ENCODE measurements at regions not wholly inside any gene's neighbourhood (a gene's known extent, or its start where the extent isn't known, plus 50 kb on each side); places are given as distances from the start of the nearest gene placed in this dataset.

DNA sequence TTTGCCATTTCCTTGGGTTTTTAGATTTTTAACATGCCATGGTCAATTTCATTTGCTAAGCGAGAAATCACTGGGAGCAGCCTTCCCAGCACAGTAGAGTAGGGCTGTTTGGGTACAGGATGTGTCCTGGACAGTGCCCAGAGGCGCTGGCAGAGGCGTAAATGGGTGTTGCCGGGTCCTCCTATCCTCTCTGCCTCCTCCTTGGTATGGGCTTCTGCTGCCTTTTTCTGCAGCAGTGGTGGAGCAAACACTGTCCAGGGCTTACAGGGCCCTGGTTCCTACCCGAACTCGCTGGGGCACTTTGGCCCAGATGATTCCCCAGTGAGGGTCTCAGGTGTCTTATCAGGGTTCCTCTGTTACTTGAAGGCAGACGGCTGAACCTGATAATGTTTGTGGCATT lies 298.3 kb downstream of the RPS24 start:
- no peaks in the 10 kb centered on the region for H3K4me1 Mint-ChIP-seq (ENCODE audit: insufficient read depth, unreplicated experiment)
- H3K4me3 Mint-ChIP-seq (ENCODE audit: unreplicated experiment): no peak overlapping the region
- peaks cover 44% of the 10 kb centered on the region for H3K27me3 Mint-ChIP-seq (ENCODE audit: insufficient read depth, unreplicated experiment)
- TF ChIP-seq, protein P1, sequence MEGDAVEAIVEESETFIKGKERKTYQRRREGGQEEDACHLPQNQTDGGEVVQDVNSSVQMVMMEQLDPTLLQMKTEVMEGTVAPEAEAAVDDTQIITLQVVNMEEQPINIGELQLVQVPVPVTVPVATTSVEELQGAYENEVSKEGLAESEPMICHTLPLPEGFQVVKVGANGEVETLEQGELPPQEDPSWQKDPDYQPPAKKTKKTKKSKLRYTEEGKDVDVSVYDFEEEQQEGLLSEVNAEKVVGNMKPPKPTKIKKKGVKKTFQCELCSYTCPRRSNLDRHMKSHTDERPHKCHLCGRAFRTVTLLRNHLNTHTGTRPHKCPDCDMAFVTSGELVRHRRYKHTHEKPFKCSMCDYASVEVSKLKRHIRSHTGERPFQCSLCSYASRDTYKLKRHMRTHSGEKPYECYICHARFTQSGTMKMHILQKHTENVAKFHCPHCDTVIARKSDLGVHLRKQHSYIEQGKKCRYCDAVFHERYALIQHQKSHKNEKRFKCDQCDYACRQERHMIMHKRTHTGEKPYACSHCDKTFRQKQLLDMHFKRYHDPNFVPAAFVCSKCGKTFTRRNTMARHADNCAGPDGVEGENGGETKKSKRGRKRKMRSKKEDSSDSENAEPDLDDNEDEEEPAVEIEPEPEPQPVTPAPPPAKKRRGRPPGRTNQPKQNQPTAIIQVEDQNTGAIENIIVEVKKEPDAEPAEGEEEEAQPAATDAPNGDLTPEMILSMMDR (IDR thresholded peaks at IDR 0.05; ENCODE audit: unreplicated experiment): no peak
- H3K9me3 Mint-ChIP-seq (ENCODE audit: unreplicated experiment): no peaks in the 10 kb centered on the region
- POLR2A ChIA-PET: no interaction called here
- DNase-seq (ENCODE audit: unreplicated experiment): no peak
- no TSS peak for BruUV-seq (replicated peaks)
- no peak overlapping the region for H3K27ac Mint-ChIP-seq (ENCODE audit: low read depth, unreplicated experiment)
- H3K36me3 Mint-ChIP-seq (ENCODE audit: insufficient read depth, unreplicated experiment): no peaks in the 10 kb centered on the region
- CTCF ChIA-PET: no interaction called here
- intact Hi-C loops (cut with micrococcal nuclease): no loop called here

DNA sequence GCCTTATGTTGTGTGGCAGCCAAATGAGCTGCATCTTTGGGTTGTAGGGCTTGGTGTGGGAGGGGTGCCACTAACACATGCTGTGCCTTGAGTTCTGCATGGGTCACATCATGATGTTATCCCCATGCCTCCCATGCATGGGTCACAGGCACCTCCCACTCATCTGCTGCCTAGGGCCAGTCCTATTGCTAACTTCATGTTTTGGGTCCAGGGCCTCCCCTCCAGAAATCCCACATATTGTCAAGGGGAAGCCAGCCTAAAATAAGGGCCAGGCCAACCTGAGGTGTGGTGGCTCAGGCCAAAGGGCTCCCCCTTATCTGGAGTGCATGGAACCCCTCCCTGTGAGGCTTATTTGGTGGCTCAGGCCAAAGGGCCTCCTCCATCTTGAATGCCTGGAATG lies 299.0 kb downstream of the RPS24 start:
- H3K4me3 Mint-ChIP-seq (ENCODE audit: unreplicated experiment): no peak overlapping the region
- BruUV-seq (replicated peaks): no TSS peak
- ChIA-PET CTCF (interaction anchor here (0.6 kb wide), 1 partner anchor 527 kb away, joined by 6 read pairs; no protein-coding TSS in a partner anchor), POLR2A (no interaction called here)
- peaks cover 44% of the 10 kb centered on the region for H3K27me3 Mint-ChIP-seq (ENCODE audit: insufficient read depth, unreplicated experiment)
- H3K9me3 Mint-ChIP-seq (ENCODE audit: unreplicated experiment): no peaks in the 10 kb centered on the region
- no peaks in the 10 kb centered on the region for H3K36me3 Mint-ChIP-seq (ENCODE audit: insufficient read depth, unreplicated experiment)
- DNase-seq (ENCODE audit: unreplicated experiment): no peak
- TF ChIP-seq, protein P1 (IDR thresholded peaks at IDR 0.05; ENCODE audit: unreplicated experiment): no peak
- H3K27ac Mint-ChIP-seq (ENCODE audit: low read depth, unreplicated experiment): no peak overlapping the region
- H3K4me1 Mint-ChIP-seq (ENCODE audit: insufficient read depth, unreplicated experiment): no peaks in the 10 kb centered on the region
- intact Hi-C loops (cut with micrococcal nuclease): no loop called here

DNA sequence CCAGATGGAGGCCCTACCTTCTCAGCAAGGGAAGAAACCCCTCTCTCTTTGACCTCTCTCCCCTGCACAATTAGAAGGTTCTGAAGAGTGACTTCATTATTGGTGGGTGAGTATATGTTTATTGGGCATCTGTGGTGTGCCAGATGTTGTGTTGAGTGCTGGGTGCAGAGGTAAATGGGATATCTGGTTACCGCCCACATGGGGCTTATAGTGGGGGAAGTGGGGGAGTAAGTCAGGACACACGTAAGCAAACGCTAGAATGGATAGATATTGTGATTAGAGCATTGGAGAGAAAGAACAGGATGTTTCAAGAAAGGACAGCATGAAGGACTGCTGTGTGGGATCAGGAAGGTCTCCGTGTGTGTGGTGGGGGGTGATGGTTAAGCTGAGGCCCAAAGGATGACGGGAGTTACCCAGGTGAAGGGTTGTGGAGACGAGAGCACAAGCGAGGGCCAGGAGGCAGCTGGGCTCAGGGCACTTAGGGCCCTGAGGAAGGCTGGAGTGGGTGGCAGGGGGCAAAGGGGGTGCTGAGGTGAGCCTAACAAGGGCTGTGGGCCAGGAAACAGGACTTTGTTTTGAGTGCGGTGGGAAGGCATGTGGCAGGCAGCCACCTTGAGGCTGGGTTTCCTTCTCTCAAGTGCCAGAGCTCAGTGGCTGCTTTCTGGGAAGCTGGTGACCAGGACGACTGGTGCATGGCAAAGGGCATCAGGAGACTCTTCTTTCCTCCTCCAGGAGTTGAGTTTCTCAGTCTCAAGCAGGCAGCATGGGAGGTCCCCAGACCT lies 299.9 kb downstream of the RPS24 start:
- H3K4me1 Mint-ChIP-seq (ENCODE audit: insufficient read depth, unreplicated experiment): no peaks in the 10 kb centered on the region
- H3K27me3 Mint-ChIP-seq (ENCODE audit: insufficient read depth, unreplicated experiment): peaks cover 53% of the 10 kb centered on the region
- BruUV-seq (replicated peaks): no TSS peak
- no peak for DNase-seq (ENCODE audit: unreplicated experiment)
- no peak overlapping the region for H3K27ac Mint-ChIP-seq (ENCODE audit: low read depth, unreplicated experiment)
- no peaks in the 10 kb centered on the region for H3K9me3 Mint-ChIP-seq (ENCODE audit: unreplicated experiment)
- no peak overlapping the region for H3K4me3 Mint-ChIP-seq (ENCODE audit: unreplicated experiment)
- intact Hi-C loops (cut with micrococcal nuclease): no loop called here
- H3K36me3 Mint-ChIP-seq (ENCODE audit: insufficient read depth, unreplicated experiment): no peaks in the 10 kb centered on the region
- ChIA-PET CTCF (no interaction called here), POLR2A (no interaction called here)
- TF ChIP-seq, protein P1 (IDR thresholded peaks at IDR 0.05; ENCODE audit: unreplicated experiment): no peak

DNA sequence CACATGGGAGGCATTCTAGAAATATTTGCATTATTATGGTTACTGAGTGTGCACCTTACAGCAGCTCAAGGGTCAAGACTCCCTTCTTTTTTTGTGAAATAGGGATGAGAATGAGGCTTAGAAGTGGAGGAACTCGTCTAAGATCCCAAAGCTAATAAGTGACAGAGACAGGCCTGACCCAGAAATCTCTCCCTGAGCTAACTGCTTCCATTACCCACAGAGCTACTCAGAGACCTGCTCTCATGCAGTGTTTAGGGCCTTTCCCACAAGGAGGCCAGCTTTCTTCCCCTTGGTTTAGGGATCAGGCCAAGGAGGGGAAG lies 301.7 kb downstream of the RPS24 start:
- intact Hi-C loops (cut with micrococcal nuclease): no loop called here
- H3K36me3 Mint-ChIP-seq (ENCODE audit: insufficient read depth, unreplicated experiment): no peaks in the 10 kb centered on the region
- H3K27ac Mint-ChIP-seq (ENCODE audit: low read depth, unreplicated experiment): no peak overlapping the region
- BruUV-seq (replicated peaks): no TSS peak
- no peaks in the 10 kb centered on the region for H3K9me3 Mint-ChIP-seq (ENCODE audit: unreplicated experiment)
- ChIA-PET CTCF (no interaction called here), POLR2A (no interaction called here)
- no peak overlapping the region for H3K4me3 Mint-ChIP-seq (ENCODE audit: unreplicated experiment)
- H3K27me3 Mint-ChIP-seq (ENCODE audit: insufficient read depth, unreplicated experiment): peaks cover 46% of the 10 kb centered on the region
- no peak for DNase-seq (ENCODE audit: unreplicated experiment)
- H3K4me1 Mint-ChIP-seq (ENCODE audit: insufficient read depth, unreplicated experiment): no peaks in the 10 kb centered on the region
- TF ChIP-seq, protein P1 (IDR thresholded peaks at IDR 0.05; ENCODE audit: unreplicated experiment): no peak

All from MCF 10A (cell line).